ENCODE measurements at regions not wholly inside any gene's neighbourhood (a gene's known extent, or its start where the extent isn't known, plus 50 kb on each side); places are given as distances from the start of the nearest gene placed in this dataset.

DNA sequence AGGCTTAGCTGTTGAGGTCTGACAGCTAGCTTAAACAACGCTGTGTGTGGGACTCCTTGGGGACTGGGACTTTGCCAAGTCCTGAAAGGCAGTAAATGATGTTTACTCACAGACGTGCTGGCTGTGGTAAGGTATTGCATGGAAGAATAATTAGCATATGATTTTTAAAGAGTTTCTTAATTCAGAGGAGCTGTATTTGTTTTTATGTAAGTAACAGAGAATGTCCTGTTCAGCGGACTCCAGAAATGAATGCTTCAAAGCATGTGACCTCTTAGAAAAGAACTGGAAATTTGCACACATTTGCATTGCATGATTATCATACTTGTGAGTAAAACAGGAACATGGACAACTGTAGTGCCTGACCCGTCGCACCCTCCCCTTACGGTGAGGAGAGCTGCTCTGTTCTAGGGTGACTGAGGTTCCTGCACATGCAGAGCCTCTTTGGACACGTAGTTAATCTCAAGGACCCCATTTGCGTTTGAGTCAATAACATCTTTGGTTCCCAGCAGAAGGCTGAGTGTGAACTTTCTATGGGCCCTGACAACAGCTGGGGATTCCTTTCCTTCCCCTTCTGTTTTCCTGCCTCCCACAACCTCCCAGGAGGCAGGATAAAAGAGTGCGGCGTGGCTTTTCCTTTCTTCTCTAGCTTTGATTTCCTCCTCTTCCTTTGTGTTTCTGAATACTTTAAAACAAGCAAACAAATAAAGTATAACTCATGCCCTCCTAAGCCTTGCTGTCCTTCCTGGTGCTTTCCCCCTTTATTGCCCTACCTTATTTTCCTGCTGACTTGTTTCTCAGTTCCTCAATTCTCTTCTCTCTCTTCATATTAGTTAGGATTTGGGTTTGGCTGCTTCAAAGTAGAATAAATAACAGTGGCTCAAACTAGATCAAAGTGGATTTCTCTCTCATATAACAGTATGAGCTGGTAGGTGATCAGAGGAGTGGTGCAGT is 157.2 kb upstream of the CD180 start:
- TF ChIP-seq, protein P1, sequence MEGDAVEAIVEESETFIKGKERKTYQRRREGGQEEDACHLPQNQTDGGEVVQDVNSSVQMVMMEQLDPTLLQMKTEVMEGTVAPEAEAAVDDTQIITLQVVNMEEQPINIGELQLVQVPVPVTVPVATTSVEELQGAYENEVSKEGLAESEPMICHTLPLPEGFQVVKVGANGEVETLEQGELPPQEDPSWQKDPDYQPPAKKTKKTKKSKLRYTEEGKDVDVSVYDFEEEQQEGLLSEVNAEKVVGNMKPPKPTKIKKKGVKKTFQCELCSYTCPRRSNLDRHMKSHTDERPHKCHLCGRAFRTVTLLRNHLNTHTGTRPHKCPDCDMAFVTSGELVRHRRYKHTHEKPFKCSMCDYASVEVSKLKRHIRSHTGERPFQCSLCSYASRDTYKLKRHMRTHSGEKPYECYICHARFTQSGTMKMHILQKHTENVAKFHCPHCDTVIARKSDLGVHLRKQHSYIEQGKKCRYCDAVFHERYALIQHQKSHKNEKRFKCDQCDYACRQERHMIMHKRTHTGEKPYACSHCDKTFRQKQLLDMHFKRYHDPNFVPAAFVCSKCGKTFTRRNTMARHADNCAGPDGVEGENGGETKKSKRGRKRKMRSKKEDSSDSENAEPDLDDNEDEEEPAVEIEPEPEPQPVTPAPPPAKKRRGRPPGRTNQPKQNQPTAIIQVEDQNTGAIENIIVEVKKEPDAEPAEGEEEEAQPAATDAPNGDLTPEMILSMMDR (IDR thresholded peaks at IDR 0.05), result no peak
- no peak for TF ChIP-seq EP300 (IDR thresholded peaks at IDR 0.05)
- no peak for TF ChIP-seq POLR2A (IDR thresholded peaks at IDR 0.05)
- H3K9me3 ChIP-seq, result no peaks in the 10 kb centered on the region
- no peak overlapping the region for H3K27ac ChIP-seq
- H3K4me3 ChIP-seq, result no peak overlapping the region
- no peak for DNase-seq
- H3K27me3 ChIP-seq, result no peaks in the 10 kb centered on the region
- peaks cover 2% of the 10 kb centered on the region for H3K4me1 ChIP-seq (ENCODE audit: insufficient read depth)
- H3K36me3 ChIP-seq, result no peaks in the 10 kb centered on the region
- intact Hi-C loops (cut with DNase I), result no loop called here
- WGBS, 3 donors, result 19 to 43% (median 20%) methylated on average over 10 of the region's 10 CpGs

DNA sequence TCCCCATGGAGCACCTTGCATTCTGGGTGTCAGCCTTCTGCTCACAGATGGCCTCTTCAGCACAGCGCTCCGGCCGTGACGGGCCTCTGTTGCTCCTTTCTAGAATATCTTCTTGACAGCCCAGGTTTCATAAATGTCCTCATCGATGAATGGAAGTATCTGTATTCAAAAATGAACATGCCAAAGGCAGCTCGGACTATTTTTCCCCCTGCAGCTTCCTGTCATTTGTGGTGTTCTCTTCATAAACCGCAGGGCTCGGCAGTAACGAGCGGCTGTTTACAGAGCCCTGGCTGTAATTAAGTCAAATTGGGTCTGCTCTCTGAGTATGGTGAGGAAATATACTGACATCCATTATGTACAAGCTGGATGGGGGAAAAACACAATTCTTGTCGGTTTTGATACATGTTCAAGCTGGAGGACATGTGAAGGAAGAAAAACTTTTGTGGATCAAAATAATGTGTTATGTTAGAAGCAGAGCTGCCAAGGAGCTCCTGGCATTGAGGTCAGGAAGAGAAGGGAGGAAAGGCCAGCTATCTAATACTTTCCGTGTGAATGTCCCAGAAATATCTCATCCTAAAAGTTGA is 154.1 kb upstream of the CD180 start:
- H3K27me3 ChIP-seq, result no peaks in the 10 kb centered on the region
- no peak for DNase-seq
- no peaks in the 10 kb centered on the region for H3K9me3 ChIP-seq
- WGBS, 3 donors, result 63 to 74% (median 73%) methylated on average over 12 of the region's 12 CpGs
- intact Hi-C loops (cut with DNase I), result no loop called here
- TF ChIP-seq EP300 (IDR thresholded peaks at IDR 0.05) (no peak), POLR2A (IDR thresholded peaks at IDR 0.05) (no peak)
- TF ChIP-seq, protein P1 (IDR thresholded peaks at IDR 0.05), result no peak
- no peak overlapping the region for H3K27ac ChIP-seq
- no peak overlapping the region for H3K4me3 ChIP-seq
- H3K4me1 ChIP-seq (ENCODE audit: insufficient read depth), result peaks cover 2% of the 10 kb centered on the region
- H3K36me3 ChIP-seq, result no peaks in the 10 kb centered on the region

DNA sequence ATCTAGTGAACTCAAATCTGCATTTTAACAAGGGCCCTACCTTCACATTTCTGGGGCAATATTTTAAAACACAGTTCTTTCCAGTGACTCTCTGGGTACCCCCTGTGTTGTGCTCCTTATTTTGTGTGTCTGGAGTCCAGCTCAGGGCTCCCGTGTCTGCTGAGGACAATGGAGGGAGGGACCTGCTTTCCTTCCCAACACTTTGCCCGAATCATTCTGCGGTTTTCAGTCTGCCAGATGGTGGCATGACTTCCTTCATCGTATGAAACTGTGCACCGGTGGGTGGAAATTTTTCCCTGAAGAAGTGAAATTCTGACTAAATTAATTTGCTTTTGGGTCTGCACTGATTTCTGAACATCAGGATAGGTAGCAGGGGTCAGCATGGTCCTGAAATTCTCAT is 153.6 kb upstream of the CD180 start:
- Histone ChIP-seq H3K27me3 (no peaks in the 10 kb centered on the region), H3K4me3 (no peak overlapping the region), H3K36me3 (no peaks in the 10 kb centered on the region), H3K9me3 (no peaks in the 10 kb centered on the region), H3K27ac (no peak overlapping the region), H3K4me1 (ENCODE audit: insufficient read depth) (peaks cover 2% of the 10 kb centered on the region)
- TF ChIP-seq EP300 (IDR thresholded peaks at IDR 0.05) (no peak), POLR2A (IDR thresholded peaks at IDR 0.05) (no peak)
- TF ChIP-seq, protein P1 (IDR thresholded peaks at IDR 0.05), result no peak
- intact Hi-C loops (cut with DNase I), result no loop called here
- 85 to 90% (median 89%) methylated on average over 5 of the region's 5 CpGs for WGBS, 3 donors
- DNase-seq, result no peak

DNA sequence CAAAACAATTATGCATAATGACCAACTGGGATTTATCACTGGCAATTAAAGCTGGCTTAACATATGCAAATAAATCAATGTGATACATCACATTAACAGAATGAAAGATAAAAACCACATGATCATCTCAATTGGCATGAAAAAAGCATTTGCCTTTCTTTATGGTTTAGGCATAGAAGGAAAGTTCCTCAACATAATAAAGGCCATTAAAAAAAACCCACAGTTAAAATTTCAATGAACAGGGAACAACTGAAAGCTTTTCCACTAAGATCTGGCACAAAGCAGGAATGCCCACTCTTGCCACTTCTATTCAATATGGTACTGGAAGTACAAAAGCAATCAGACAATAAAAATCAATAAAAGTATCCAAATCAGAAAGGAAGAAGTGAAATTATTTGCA is 151.2 kb upstream of the CD180 start:
- Histone ChIP-seq H3K4me1 (ENCODE audit: insufficient read depth) (no peaks in the 10 kb centered on the region), H3K36me3 (no peaks in the 10 kb centered on the region), H3K4me3 (no peak overlapping the region), H3K27me3 (no peaks in the 10 kb centered on the region), H3K27ac (no peak overlapping the region), H3K9me3 (no peaks in the 10 kb centered on the region)
- TF ChIP-seq POLR2A (IDR thresholded peaks at IDR 0.05) (no peak), EP300 (IDR thresholded peaks at IDR 0.05) (no peak)
- TF ChIP-seq, protein P1 (IDR thresholded peaks at IDR 0.05), result no peak
- DNase-seq, result no peak
- intact Hi-C loops (cut with DNase I), result no loop called here
